GM18858 (cell line): ENCODE measurements at regions not wholly inside any gene's neighbourhood (a gene's known extent, or its start where the extent isn't known, plus 50 kb on each side); places are given as distances from the start of the nearest gene placed in this dataset.

ENCODE experiments used
- ATAC-seq: cut with Tn5 transposase; IDR thresholded peaks from one replicate; pipeline ENCODE4 v1.9.1; 2021; ENCODE audit not compliant: unreplicated experiment

- ATAC-seq: no peak
Measured at GRCh38 chr2:217186668-217187159, 326.9 kb upstream of the TNP1 start.

GRCh38 chr2:217186152-217186551 lies 326.3 kb upstream of the TNP1 start:
- no peak for ATAC-seq

GRCh38 chr2:217185265-217185995 lies 325.6 kb upstream of the TNP1 start:
- ATAC-seq: no peak

GRCh38 chr2:217184242-217184641 lies 324.4 kb upstream of the TNP1 start:
- ATAC-seq: no peak

- no peak for ATAC-seq
Measured at GRCh38 chr2:217183471-217183870, 323.6 kb upstream of the TNP1 start.

GRCh38 chr2:217182926-217183325 lies 323.1 kb upstream of the TNP1 start:
- ATAC-seq: no peak

- no peak for ATAC-seq
Measured at GRCh38 chr2:217181512-217181911, 321.6 kb upstream of the TNP1 start.

GRCh38 chr2:217179854-217180253 lies 320.0 kb upstream of the TNP1 start:
- ATAC-seq: no peak

- ATAC-seq: no peak
Measured at GRCh38 chr2:217178341-217178740, 318.5 kb upstream of the TNP1 start.

GRCh38 chr2:217177720-217178119 lies 317.9 kb upstream of the TNP1 start:
- ATAC-seq: no peak

GRCh38 chr2:217171874-217172273 lies 312.0 kb upstream of the TNP1 start:
- ATAC-seq: no peak

- ATAC-seq: no peak
Measured at GRCh38 chr2:217168496-217168895, 308.6 kb upstream of the TNP1 start.

- no peak for ATAC-seq
Measured at GRCh38 chr2:217167531-217167930, 307.7 kb upstream of the TNP1 start.

GRCh38 chr2:217166241-217166850 lies 306.5 kb upstream of the TNP1 start:
- ATAC-seq: no peak

GRCh38 chr2:217165547-217165946 lies 305.7 kb upstream of the TNP1 start:
- no peak for ATAC-seq

GRCh38 chr2:217163987-217164386 lies 304.1 kb upstream of the TNP1 start:
- no peak for ATAC-seq

GRCh38 chr2:217162533-217162932 lies 302.7 kb upstream of the TNP1 start:
- ATAC-seq: no peak

GRCh38 chr2:217160978-217161973 lies 301.4 kb upstream of the TNP1 start:
- ATAC-seq: no peak

- ATAC-seq: no peak
Measured at GRCh38 chr2:217160103-217160743, 300.4 kb upstream of the TNP1 start.

GRCh38 chr2:217158928-217159327 lies 299.1 kb upstream of the TNP1 start:
- ATAC-seq: no peak

GRCh38 chr2:217157581-217157980 lies 297.7 kb upstream of the TNP1 start:
- no peak for ATAC-seq
